HG03469 (cell line): ENCODE measurements at regions not wholly inside any gene's neighbourhood (a gene's known extent, or its start where the extent isn't known, plus 50 kb on each side); places are given as distances from the start of the nearest gene placed in this dataset.

Experiments used
- ATAC-seq: cut with Tn5 transposase; IDR thresholded peaks from one replicate; pipeline ENCODE4 v1.9.1; 2021; ENCODE audit warnings: mild to moderate bottlenecking, moderate library complexity, moderate number of reproducible peaks; ENCODE audit not compliant: unreplicated experiment

DNA sequence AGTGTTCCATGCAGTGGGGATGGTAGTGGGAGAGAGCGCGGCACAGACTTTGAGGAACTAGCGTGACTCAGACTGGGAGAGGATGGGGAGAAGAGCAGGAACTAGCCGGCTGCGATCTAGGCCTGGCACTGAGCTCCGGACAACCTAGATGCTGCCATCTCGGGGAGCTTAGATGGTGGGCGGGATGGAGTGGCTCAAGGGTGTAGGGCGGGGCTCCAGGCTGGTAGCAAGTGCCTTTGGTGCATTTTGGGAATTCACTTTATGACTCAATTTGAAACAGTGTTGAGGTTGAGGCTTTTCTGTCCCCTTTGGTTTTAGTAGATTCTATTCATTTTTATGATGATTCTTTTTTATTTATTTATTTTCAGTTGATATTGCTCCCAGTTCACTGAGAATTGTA lies 185.3 kb upstream of the GPR26 start:
- ATAC-seq, result no peak

DNA sequence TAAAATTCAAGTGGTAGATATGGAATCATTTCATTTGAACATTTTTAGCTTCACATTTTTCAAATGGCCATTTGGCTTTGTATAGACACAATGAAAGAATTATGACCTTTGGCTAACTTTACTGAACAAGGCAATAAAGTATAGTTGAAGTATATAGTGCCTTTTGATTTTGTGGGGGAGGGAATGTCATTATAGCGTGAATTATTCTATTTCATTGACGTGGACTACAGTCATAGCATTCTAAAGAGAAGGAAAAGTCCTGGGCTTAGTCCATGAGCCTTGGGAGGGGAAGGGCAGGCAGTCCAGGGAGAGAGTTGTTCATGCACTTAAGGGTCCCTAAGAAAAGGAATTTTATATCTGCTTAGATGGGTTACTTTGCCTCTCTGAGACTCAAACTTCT lies 181.4 kb upstream of the GPR26 start:
- ATAC-seq, result no peak

DNA sequence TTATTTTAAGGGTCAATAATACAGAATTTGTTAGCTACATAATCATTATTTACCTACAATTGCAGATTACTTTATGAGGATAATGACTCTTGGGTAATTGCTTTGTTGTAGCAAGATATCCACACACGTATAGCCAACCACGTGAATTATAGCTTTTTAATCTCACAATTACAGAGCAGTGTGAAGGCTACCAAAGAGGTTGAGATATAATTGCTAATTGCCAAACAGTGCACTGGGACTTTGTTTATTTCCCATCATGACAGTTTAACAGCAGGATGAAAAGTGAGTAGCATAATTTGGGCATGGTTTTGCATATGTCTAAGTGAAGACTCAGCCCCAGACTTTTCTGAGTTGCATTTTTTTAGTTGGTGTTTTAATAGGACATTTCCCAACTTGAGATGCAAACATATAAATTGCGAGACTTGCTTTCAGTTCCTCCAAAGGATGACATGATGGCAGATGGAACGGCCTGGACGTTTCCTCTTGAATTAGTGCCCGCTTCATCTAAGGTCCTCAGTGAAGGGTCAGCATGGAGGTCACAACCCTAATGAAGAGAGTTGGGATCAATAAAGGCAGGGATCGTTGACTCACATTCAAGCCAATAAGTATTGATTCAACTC lies 180.7 kb upstream of the GPR26 start:
- no peak for ATAC-seq

DNA sequence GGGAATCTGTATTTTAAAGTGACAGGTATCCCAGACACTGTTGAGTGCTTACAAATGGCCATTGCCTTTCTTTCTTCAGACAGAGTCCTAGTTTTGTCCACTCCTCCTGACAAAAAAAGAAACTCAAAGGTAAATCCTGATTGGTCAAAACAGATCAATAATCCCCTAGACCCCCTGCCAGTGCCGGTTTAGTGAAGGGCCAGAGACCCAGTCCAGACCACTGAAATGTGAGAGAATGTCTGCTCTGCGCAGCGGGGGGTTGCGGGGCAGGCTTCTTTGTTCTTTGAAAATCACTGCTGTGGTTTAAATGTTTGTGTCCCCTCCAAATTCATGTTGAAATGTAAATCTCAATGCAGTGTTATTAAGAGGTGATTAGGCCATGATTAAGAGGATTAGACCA lies 177.7 kb upstream of the GPR26 start:
- ATAC-seq, result no peak

DNA sequence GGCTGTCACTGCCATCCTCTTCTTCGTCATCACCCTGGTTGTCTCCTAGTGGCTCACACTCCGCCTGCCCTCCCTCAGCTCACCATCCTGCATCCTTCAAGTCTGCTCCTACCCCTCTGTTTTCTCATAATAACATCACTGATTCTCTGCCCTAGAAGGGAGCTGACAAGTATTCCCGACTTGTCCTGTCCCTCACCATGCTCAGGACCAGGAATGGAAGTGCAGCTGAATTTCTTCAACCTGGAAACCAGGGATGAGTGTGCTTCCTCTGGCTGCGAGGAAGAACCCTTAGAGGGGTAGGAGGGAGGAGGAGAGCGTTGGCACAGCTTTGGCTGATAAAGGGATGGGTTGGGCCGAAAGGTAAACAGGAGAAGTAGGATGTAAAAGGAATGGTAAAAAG lies 174.8 kb upstream of the GPR26 start:
- ATAC-seq, result no peak

DNA sequence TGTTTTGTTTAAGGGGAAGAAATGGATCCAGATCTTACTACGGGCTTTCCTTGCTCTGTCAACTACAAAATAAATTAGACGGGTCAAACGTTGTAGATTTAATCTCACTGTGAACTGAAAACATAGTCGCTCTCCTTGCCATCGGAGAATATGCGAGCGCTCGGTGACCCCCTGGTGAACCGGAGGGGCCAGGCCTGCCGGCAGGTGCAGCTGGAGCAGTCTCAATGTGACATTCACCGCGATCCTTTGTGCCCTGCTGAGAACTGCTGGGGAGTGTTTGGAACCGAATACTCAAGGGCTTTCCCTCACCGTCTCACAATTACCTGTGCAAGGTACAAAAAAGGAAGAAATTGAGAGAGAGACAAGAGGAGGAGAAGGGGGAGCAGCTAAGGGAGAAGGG lies 174.1 kb upstream of the GPR26 start:
- ATAC-seq, result no peak

DNA sequence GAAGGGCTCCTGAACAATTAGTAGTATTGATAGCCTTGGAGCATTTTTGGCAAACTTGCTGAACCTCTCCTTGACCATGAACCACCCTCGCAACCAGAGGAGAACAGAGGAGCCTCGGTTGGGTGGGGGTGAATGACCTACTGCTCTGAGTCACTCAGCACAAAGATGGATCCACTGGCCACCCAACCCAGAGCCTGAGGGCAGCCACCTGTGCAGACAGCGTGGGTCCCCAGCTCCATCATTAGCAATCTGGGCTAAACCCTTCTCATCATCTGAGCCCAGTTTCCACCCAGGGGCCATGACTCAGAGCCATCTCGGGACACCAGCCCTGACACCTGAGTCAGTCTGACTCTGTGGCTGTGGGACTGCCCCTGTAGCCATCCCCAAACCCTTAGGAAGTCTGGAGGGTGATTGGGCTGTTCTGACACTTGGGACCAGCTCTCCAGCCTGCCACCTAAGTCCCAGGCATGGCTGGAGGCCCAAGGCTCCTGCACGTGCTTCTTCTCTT lies 171.8 kb upstream of the GPR26 start:
- ATAC-seq, result no peak

DNA sequence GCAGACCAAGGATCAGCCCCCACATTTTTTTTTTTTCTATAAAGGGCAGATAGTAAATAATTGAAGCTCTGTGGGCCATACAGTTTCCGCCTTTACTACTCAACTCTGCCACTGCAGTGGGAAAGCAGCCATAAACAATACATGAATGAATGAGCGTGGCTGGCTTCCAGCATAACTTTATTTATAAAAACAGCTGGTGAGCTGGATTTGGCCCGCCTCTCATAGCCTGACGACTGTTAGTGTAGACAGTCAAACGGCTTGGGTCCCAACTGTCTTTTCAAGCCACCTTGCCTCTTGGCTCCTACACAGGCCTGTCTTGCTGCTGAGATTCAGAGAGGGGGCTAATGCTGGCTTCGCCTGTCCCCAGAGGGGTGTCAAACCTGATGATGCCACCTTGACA lies 169.8 kb upstream of the GPR26 start:
- no peak for ATAC-seq

DNA sequence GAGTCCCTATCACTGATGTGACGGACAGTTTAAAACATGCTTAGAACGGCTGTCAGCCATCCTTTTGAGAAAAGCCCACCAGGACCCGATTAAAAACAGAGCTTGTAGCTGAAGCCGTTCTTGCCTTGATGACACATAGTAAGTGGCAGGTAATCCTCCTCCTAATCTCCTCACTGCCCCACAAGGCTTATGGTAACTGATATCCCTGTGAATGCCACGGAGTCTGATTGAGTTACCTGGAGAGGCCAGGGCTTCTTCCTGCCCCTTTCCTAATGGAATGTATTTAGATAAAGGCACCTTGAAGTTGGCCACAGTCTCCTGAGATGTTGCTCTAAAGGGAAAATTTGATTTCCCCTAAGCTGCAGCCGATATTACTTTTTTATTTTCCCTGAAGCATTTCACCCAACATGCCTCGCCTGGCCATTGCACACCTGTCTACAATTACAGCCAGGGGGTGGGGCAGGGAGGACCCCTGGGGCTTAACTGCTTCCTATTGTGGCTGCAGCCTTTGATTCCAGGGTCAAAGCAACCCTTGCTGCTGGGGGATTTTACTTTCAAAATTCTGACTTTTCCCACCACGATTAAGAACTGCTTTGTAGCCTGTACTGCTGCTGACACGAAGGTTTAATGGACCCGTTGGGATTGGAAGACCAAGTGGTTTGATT lies 169.0 kb upstream of the GPR26 start:
- no peak for ATAC-seq

DNA sequence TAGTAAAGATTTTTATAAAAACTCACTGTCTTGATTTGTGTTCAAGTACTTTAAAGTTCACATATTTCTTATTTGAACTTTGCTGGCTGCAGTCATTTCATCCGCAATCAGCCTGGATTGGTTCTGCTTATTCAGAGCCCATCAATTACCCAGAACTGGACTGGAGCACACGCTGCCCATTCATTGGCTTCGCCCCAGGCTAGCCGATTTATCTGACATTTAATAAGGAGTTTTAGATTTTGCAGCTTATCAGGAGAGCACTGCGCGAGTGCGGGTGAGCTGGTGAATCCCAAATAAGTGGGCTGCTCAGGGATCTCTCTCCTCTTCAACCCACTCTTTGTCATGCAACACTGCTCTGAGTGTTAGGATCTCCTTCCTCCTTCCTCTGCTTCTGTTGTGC lies 166.0 kb upstream of the GPR26 start:
- no peak for ATAC-seq

DNA sequence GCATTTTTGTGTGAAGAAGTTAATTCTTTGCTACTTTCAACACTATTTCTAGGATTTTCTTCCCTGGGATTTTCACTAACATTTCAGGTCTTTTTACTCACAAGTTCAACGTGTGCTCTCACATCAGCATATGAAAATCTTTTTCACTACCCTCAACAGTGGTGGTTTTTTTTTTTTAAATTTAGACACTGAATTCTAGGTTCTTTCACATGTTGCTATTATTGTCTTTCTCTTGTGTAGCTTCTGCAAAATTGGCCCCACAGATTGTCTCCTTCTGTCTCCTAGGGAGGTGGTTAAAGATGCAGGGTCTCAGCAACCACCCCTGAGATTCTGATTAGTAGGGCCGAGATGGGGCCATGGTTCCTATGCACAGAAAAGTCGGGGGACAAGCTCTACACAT lies 165.0 kb upstream of the GPR26 start:
- no peak for ATAC-seq

DNA sequence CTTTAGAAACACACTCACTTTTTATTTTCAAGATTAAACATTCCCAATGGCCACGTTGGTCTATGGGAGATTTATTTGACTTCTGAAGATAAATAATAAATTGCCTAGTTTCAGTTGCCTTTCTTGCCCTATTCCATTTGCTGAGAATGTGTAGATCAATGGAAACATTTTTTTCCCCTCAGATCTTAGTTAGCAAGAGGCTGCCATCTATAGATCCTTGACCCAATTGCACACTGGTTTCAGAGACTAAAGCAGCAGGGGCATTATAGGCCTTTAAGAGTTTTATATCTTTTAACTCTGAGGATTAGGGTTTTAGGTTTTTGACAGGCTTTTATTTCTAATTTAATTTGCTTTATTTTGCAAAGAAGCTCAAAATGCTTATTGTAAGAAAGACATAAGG lies 163.2 kb upstream of the GPR26 start:
- no peak for ATAC-seq

DNA sequence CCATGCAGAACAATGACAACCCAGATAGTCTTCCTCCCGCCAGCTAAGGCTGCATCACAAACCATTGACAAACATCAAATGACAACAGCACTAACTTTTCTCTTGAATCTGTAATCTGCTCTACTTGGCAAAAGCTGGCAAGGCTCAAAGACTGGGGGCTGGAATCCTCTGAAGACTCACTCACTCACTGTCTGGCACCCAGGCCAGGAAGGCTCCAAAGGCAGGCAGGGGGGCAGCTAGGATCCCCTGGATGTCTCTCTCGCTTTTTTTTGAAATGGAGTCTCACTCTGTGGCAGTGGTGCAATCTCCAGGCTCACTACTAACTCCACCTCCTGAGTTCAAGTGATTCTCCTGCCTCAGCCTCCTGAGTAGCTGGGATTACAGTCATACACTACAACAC lies 159.7 kb upstream of the GPR26 start:
- ATAC-seq, result no peak

DNA sequence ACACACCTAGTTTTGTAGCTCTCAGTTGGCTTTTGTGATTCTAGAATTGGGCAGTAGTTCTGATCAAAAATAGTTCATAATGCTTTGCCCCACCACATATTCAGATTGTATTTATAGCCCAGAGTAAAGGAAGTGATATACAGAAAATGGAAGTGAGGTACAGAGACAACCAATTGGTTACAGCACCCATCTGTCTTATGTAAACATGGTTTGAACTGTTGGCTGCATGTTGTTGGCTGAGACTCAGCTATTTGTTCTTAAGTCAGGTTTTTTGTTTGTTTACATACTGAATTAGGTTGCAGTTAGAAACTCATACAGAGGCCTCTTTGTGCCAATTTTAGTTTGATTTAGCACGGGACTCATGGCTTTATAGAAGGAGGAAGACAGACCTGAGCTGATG lies 158.9 kb upstream of the GPR26 start:
- ATAC-seq, result no peak

DNA sequence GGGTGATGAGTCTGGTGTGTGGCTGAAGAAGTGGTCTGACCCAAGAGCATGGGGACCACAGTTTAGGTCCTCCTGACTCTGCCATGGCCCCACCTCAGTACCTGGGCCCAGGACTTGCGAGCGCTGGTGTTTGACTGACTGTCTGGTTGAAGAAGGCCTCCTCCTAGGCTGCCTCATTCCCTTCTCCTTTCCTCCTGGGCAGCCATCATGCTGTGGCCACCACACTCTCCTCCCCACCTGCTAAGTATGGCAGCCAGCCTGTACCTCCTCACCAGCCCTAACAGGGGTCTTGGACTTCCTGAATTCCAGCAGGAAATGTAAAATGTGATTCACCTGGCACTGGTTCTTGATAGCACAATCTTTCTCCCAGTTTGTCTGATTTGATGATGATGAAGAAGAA lies 156.8 kb upstream of the GPR26 start:
- no peak for ATAC-seq

DNA sequence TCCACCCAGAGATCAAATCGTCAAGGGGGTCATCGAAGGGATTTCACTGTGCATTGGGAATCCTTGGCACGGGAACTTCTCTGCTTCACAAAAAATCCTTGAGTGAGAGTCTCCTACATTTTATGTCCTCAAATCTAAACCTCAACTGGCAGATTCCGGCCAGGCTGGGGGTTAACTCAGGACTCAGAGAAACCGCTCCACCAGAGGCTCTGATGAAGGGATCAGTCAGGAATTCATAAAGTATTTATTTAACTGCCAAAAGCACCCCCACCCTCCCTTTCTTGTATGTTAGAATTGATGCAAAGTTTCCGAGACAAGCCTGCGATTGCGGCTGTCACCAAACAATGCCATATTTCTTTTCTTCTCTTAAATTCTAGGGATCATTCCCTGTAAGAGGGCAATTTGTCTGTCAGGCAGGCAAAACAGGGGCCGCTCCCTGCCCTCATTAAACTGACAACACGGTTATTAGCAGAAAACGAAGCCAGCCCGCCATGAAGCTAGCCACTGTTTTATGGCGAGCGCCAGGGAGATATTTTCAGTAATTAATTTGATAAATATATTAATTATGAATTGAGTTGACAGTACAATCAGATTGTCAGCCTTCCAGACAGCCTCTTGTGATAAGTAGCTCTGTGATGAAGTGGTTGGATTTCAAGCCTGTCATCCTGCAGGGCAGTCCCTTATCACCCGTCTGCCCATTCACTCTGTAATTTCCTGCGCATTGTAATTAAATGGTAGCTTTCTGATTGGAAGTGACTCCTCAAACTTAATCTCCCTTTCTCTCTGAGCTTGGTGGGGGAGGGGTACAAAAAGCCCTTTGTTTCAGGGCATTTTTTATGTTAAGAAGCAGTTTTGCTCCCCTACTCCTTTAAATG lies 153.0 kb upstream of the GPR26 start:
- ATAC-seq, result no peak

DNA sequence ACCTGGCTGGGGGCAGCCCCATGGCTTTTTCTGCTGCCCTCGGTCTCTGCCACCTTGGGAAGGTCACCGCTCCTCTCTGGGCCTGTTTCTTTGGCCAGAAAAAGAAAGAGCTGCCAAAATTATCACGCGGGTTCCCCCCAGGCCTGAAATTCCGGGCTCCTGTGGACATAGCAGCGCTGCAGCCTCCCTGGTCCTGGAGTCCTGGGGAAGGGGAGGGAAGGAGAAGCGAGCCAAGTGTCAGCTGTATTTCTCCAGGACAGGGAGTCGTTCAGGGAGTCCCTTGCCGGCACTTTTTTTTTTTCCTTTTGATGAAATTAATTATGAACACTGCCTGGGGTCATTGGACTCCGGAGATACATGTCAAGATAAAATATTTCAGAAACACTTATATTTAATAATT lies 152.3 kb upstream of the GPR26 start:
- ATAC-seq, result no peak

DNA sequence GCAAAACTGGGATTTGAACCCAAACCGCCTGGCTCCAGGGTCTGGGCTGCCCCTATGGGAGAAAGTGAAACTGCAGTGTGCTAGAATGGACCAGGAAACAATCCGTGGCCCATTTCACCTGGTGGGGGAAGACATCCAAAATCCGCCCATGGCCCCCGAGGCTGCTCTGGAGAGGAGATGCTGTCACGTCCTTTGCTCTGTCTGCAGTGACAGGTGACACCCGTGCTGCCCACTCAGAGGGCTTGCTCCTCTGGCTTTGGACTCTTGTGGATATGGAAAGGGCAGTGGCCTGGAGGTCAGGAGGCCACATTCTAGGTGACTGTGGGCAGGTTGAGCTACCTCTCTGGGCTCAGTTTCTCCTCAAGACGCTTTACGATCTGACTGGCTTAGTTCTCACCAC lies 151.2 kb upstream of the GPR26 start:
- no peak for ATAC-seq

DNA sequence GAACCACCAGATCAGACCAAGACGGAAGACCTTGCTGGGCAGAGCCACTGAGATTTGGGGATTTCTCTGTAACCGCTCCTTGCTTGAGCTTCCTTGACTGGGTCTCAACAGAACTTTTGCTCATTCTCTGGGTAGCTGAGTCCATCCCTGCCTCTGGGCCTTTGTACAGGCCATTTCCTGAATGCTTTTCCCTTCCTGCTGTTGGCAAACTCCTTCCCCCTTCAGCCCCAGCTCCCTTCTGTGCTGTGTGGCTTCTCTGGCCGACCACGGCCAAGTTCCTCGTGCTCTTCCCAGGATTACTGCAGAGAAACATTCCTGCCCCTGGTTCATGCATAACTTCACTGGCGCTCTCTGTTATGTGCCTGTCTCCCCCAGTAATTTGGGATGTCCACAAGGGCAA lies 150.5 kb upstream of the GPR26 start:
- ATAC-seq, result no peak

DNA sequence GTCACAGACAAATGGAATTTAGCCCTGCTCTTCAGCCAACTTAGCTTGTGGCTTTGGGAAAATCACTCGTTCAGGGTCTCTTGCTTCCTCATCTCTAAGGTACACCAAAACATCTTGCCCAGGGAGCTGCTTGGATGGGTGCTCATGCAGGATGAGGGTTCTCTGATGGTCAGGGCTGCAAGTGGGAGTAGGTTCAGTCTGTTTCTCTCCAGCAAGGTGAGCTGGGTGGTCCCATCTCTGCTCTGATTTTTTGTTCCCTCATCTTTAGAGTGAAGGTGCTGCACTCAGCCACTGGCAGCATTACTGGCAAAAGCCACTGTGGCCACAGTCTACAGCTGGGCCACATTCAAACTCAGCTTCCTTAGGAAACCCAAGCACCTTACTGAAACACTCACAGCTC lies 149.9 kb upstream of the GPR26 start:
- ATAC-seq, result no peak

DNA sequence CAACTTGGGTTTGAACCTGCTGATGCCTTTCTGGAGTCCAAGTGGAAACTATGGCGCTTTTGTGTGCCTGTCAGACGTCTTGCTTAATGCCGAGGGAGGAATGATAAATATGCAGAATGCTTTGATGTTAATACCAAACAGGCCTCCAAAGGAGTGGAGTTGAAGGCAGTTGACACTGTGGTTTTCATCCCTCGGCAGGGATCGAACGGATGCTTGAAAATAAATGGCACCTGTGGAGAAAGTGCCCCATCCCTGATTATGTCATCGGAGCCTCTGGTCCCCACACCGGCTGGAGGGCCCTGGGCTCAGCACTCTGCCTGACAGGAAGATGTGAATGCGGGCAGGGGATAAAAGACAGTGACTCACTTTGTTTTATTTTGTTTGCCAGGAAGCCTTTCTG lies 148.7 kb upstream of the GPR26 start:
- ATAC-seq, result no peak

DNA sequence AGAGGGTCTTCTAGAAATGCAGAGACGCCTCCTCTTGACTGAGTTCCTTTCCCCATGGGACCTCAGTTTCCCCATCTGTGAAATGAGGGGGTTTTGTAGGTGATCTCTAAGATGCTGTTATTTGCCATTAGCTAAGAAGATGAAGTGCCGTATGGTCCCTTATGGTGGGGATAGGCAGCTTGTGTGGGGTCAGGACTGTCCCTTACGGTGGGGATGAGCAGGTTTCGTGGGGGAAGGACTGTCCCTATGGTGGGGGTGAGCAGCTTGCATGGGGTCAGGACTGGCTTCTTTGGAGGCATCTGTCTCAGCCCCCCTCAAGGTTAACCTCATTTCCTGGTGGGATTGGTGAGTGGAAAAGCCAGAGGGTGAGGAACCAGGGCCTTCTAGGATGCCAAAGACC lies 148.3 kb upstream of the GPR26 start:
- ATAC-seq, result no peak
